NT2/D1 (cell line): ENCODE measurements at regions not wholly inside any gene's neighbourhood (a gene's known extent, or its start where the extent isn't known, plus 50 kb on each side); places are given as distances from the start of the nearest gene placed in this dataset.

Experiments used
- SUZ12 ChIP-seq: IDR thresholded peaks from 2 replicates; pipeline ENCODE4 v1.6.1; 2011; ENCODE audit not compliant: insufficient read length, insufficient read depth; ENCODE audit errors: extremely low read depth
- YY1 ChIP-seq: IDR thresholded peaks from 2 replicates; pipeline ENCODE4 v1.6.1; 2011; ENCODE audit not compliant: insufficient read length, insufficient read depth
- ZNF274 ChIP-seq: IDR thresholded peaks from 2 replicates; pipeline ENCODE4 v1.6.1; 2011; ENCODE audit warnings: mild to moderate bottlenecking, low read depth, low read length

GRCh38 chr12:9378430-9378835 lies 170.2 kb upstream of the PZP start:
- TF ChIP-seq SUZ12 (no peak), ZNF274 (no peak), YY1 (no peak)
